OCI-LY3 (cell line): ENCODE measurements at regions not wholly inside any gene's neighbourhood (a gene's known extent, or its start where the extent isn't known, plus 50 kb on each side); places are given as distances from the start of the nearest gene placed in this dataset.

Source experiments
- CTCF ChIP-seq: fragments of 200-600, 300-600 bp; sonication (generic); IDR thresholded peaks from 2 replicates; pipeline ENCODE4 v1.5.1; 2014; ENCODE audit warnings: antibody characterized with exemption, low read length, low read depth
- EZH2phosphoT487 ChIP-seq: fragments of 200-600 bp; shearing (Covaris generic); IDR thresholded peaks from 2 replicates; pipeline ENCODE4 v1.6.1; 2018; ENCODE audit warnings: antibody characterized with exemption, mixed run types, low read depth

- no peak for TF ChIP-seq CTCF
- no peak for TF ChIP-seq EZH2phosphoT487
These were observed 831.4 kb downstream of the DSC3 start for GRCh38 chr18:30211112-30211511.
